ENCODE measurements at regions not wholly inside any gene's neighbourhood (a gene's known extent, or its start where the extent isn't known, plus 50 kb on each side); places are given as distances from the start of the nearest gene placed in this dataset.
A peak's percentile ranks its signal among the peaks of the same experiment; 100 is the strongest.

GRCh38 chr9:26567976-26568375 is 324.6 kb downstream of the CAAP1 start:
- no peak for DNase-seq

GRCh38 chr9:26566141-26566540 is 326.5 kb downstream of the CAAP1 start:
- no peak for DNase-seq

GRCh38 chr9:26565118-26565517 is 327.5 kb downstream of the CAAP1 start:
- DNase-seq, result no peak

- DNase-seq, result no peak
Observed at GRCh38 chr9:26562338-26562737, 330.3 kb downstream of the CAAP1 start.

- no peak for DNase-seq
Observed at GRCh38 chr9:26561928-26562327, 330.7 kb downstream of the CAAP1 start.

- no peak for DNase-seq
Observed at GRCh38 chr9:26559506-26559905, 333.1 kb downstream of the CAAP1 start.

- DNase-seq, result no peak
Observed at GRCh38 chr9:26551971-26552370, 340.6 kb downstream of the CAAP1 start.

GRCh38 chr9:26551451-26551850 is 341.2 kb downstream of the CAAP1 start:
- no peak for DNase-seq

- DNase-seq, result no peak
Observed at GRCh38 chr9:26548781-26549290, 343.8 kb downstream of the CAAP1 start.

GRCh38 chr9:26539867-26540493 is 352.6 kb downstream of the CAAP1 start:
- no peak for DNase-seq

GRCh38 chr9:26537211-26537610 is 355.4 kb downstream of the CAAP1 start:
- DNase-seq, result no peak

GRCh38 chr9:26535151-26535550 is 357.5 kb downstream of the CAAP1 start:
- no peak for DNase-seq

- DNase-seq, result no peak
Observed at GRCh38 chr9:26530841-26531240, 361.8 kb downstream of the CAAP1 start.

GRCh38 chr9:26527931-26528330 is 364.7 kb downstream of the CAAP1 start:
- DNase-seq, result no peak

- DNase-seq, result peak; percentile 65
Observed at GRCh38 chr9:26524267-26524666, 368.3 kb downstream of the CAAP1 start.

GRCh38 chr9:26523577-26523976 is 369.0 kb downstream of the CAAP1 start:
- no peak for DNase-seq

GRCh38 chr9:26520141-26520540 is 372.5 kb downstream of the CAAP1 start:
- no peak for DNase-seq

- no peak for DNase-seq
Observed at GRCh38 chr9:26516773-26517343, 375.7 kb downstream of the CAAP1 start.

GRCh38 chr9:26513730-26514129 is 378.9 kb downstream of the CAAP1 start:
- no peak for DNase-seq

- DNase-seq, result no peak
Observed at GRCh38 chr9:26510137-26510536, 382.5 kb downstream of the CAAP1 start.

GRCh38 chr9:26508897-26509296 is 383.7 kb downstream of the CAAP1 start:
- no peak for DNase-seq

- DNase-seq, result no peak
Observed at GRCh38 chr9:26504057-26504456, 388.5 kb downstream of the CAAP1 start.

GRCh38 chr9:26502311-26502710 is 390.3 kb downstream of the CAAP1 start:
- no peak for DNase-seq

- DNase-seq, result no peak
Observed at GRCh38 chr9:26500471-26500870, 392.1 kb downstream of the CAAP1 start.

All from renal pelvis (tissue), 1 donor.